ENCODE measurements at regions not wholly inside any gene's neighbourhood (a gene's known extent, or its start where the extent isn't known, plus 50 kb on each side); places are given as distances from the start of the nearest gene placed in this dataset.

DNA sequence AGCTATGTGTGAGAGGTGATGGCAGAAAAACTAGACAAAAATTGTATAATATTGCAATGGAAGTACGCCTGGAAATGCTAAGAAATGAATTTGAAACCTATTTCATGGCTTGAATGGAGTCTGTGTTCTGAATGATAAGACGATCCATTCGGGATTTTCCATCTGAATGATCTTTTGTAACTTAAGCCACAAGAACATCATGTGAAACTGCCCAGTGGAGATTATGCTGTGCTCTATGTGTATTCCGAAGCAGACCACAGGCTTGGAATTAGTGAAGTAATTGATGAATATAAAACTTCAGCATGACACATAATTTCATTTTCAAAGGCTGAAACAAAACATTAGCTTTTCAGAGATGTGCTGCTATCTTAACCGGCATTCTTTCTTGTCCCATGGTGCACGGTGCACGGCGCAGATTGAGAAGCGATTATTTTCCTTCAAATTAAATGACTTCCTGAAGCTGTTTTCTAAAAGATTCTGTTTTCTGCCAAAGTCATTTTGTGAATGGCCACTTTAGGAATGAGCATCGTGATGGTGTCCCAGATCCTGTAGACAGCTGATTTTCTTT is 652.9 kb downstream of the PLA2G4A start:
- WGBS, 2 donors = 67 to 74% methylated on average over 10 of the region's 10 CpGs

DNA sequence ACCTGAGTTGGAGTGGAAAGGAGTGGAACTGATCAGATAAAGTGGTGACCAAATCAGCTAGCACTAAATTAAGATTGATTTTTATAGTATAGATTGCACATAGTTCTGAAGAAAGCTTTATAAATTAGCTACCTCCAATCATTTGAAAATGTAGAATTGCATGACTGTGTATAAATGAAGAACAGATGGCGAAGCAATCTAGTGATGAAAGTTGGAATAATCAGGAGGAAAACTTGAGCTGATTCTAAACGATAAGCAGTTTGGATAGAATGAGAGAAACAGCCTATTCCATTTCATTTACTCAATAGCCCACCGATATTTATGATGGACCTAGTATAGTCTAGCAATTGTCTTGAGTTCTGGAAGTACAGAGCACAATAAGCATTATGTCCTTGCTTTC is 661.5 kb downstream of the PLA2G4A start:
- intact Hi-C loops (cut with DNase I; ENCODE audit: low total_unique reads) = no loop called here
- no peak for TF ChIP-seq POLR2A (IDR thresholded peaks at IDR 0.05)
- TF ChIP-seq, protein P1, sequence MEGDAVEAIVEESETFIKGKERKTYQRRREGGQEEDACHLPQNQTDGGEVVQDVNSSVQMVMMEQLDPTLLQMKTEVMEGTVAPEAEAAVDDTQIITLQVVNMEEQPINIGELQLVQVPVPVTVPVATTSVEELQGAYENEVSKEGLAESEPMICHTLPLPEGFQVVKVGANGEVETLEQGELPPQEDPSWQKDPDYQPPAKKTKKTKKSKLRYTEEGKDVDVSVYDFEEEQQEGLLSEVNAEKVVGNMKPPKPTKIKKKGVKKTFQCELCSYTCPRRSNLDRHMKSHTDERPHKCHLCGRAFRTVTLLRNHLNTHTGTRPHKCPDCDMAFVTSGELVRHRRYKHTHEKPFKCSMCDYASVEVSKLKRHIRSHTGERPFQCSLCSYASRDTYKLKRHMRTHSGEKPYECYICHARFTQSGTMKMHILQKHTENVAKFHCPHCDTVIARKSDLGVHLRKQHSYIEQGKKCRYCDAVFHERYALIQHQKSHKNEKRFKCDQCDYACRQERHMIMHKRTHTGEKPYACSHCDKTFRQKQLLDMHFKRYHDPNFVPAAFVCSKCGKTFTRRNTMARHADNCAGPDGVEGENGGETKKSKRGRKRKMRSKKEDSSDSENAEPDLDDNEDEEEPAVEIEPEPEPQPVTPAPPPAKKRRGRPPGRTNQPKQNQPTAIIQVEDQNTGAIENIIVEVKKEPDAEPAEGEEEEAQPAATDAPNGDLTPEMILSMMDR (IDR thresholded peaks at IDR 0.05) = no peak

More for the DNA sequence above, 652.9 kb downstream of the PLA2G4A start:
- intact Hi-C loops (cut with DNase I; ENCODE audit: low total_unique reads) = no loop called here
- TF ChIP-seq POLR2A (IDR thresholded peaks at IDR 0.05) = no peak
- TF ChIP-seq, protein P1 (IDR thresholded peaks at IDR 0.05) = no peak
- DNase-seq (ENCODE audit: low spot score in 2 of 2) = no peak
- no peak overlapping the region for H3K4me3 ChIP-seq (ENCODE audit: low read depth, poor library complexity, severe bottlenecking)

DNA sequence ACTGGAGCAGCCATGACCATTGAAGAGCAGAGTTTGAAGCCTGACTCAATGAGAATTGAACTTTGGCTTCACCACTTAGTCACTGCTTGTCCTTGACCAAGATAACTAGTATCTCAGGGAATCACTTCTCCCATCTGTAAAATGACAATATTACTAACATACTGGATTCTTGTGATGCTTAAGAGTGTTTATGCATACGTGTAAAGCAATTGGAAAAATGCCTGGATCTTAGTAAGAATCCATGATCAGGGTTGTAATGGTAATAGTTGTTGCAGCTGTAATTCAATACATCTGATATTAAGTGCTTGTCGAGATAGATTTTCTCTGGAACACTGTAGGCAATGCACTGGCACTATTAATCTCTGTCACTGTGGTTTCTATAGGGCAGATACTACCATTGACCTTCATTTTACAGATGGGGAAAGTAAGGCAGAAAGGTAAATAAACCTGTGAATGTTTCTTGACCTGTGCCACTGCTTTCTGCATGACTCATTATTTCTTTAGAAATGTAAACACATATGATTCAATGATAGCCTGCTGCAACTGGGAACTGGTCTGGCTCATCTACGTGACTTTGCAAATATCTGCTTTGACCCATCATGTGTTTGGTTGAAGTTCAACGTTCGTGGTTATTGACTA is 662.5 kb downstream of the PLA2G4A start:
- DNase-seq (ENCODE audit: low spot score in 2 of 2) = no peak
- intact Hi-C loops (cut with DNase I; ENCODE audit: low total_unique reads) = no loop called here
- TF ChIP-seq, protein P1 (IDR thresholded peaks at IDR 0.05) = no peak
- no peak for TF ChIP-seq POLR2A (IDR thresholded peaks at IDR 0.05)
- WGBS, 2 donors = 55 to 58% methylated on average over 5 of the region's 5 CpGs
- H3K4me3 ChIP-seq (ENCODE audit: low read depth, poor library complexity, severe bottlenecking) = no peak overlapping the region

More for the DNA sequence above, 661.5 kb downstream of the PLA2G4A start:
- H3K4me3 ChIP-seq (ENCODE audit: low read depth, poor library complexity, severe bottlenecking) = no peak overlapping the region
- no peak for DNase-seq (ENCODE audit: low spot score in 2 of 2)
- WGBS, 2 donors = 68 to 71% methylated on average over 3 of the region's 3 CpGs

DNA sequence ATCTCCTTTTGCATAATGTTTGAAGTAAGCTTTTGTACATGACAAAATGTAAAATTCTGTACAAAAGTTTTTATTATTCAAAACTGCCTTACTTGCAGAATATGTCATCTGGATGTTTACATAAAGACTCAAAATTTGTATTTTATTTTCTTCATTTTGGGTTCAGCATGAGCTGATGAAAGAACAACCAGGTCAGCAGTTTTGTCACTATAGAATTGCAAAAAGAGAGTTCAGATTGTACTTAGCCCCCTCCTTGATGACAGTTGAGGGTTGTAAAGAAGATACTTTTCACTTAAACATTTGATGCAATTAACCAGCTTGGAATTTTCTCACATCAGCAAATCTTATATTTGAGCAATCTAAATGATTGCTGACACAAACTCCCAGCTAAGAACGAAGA is 669.3 kb downstream of the PLA2G4A start:
- WGBS, 2 donors = 69 to 74% methylated on average over 1 of the region's 1 CpG
- no peak for DNase-seq (ENCODE audit: low spot score in 2 of 2)
- TF ChIP-seq, protein P1 (IDR thresholded peaks at IDR 0.05) = no peak
- no peak for TF ChIP-seq POLR2A (IDR thresholded peaks at IDR 0.05)
- no peak overlapping the region for H3K4me3 ChIP-seq (ENCODE audit: low read depth, poor library complexity, severe bottlenecking)
- intact Hi-C loops (cut with DNase I; ENCODE audit: low total_unique reads) = no loop called here

DNA sequence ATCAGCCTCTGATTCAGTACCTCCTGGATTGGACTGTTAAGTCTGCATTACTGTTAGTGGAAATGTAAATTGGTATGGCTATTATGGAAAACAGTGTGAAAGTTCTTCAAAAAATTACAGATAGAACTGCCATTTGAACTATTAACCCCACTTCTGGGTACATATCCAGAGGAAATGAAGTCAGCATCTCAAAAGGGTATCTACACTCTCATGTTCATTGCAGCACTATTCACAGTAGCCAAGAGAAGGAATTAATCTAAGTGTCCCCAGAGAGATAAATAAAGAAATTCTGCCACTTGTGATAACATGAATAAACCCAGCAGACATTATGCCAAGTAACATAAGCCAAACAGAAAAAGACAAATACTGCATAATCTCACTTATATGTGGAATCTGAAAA is 676.0 kb downstream of the PLA2G4A start:
- intact Hi-C loops (cut with DNase I; ENCODE audit: low total_unique reads) = no loop called here
- no peak for DNase-seq (ENCODE audit: low spot score in 2 of 2)
- no peak for TF ChIP-seq POLR2A (IDR thresholded peaks at IDR 0.05)
- TF ChIP-seq, protein P1 (IDR thresholded peaks at IDR 0.05) = no peak
- H3K4me3 ChIP-seq (ENCODE audit: low read depth, poor library complexity, severe bottlenecking) = no peak overlapping the region

DNA sequence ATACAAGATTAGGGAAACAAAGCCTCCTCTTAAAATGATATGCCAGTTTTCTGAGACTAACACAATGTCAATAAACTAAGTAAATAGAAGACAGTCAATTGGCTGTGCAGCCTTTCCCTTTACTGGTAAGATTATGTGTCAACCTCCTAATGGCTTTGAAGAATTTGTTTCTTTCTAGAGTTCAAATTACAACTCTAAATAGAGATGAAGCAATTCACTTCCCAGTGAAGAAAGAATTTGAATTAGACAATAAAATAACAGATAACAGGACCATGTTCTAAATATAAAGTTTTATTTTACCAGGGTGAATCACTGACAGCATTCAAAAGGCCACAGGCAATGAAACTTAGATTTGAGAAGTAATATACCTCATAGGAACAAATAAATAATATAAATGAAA is 680.3 kb downstream of the PLA2G4A start:
- DNase-seq (ENCODE audit: low spot score in 2 of 2) = no peak
- TF ChIP-seq, protein P1 (IDR thresholded peaks at IDR 0.05) = no peak
- no peak for TF ChIP-seq POLR2A (IDR thresholded peaks at IDR 0.05)
- intact Hi-C loops (cut with DNase I; ENCODE audit: low total_unique reads) = no loop called here
- no peak overlapping the region for H3K4me3 ChIP-seq (ENCODE audit: low read depth, poor library complexity, severe bottlenecking)
